ENCODE measurements at regions not wholly inside any gene's neighbourhood (a gene's known extent, or its start where the extent isn't known, plus 50 kb on each side); places are given as distances from the start of the nearest gene placed in this dataset.

- TF ChIP-seq ATF3 (IDR thresholded peaks at IDR 0.05) (no peak), TAF1 (conservative IDR thresholded peaks at IDR 0.05) (no peak), REST (IDR thresholded peaks at IDR 0.05) (no peak), CTCF (IDR thresholded peaks at IDR 0.05; ENCODE audit: low read depth, low read length, missing input control) (no peak), RAD21 (IDR thresholded peaks at IDR 0.05) (no peak), SP1 (IDR thresholded peaks at IDR 0.05) (no peak), MAX (IDR thresholded peaks at IDR 0.05) (no peak), YY1 (IDR thresholded peaks at IDR 0.05) (no peak), FOXA1 (IDR thresholded peaks at IDR 0.05) (no peak), FOXA2 (IDR thresholded peaks at IDR 0.05) (no peak)
Observed at GRCh38 chr1:222970711-222971110, 155.9 kb downstream of the DISP1 start.
